SU-DHL-6 (cell line): ENCODE measurements at regions not wholly inside any gene's neighbourhood (a gene's known extent, or its start where the extent isn't known, plus 50 kb on each side); places are given as distances from the start of the nearest gene placed in this dataset.

ENCODE experiments used
- EZH2phosphoT487 ChIP-seq: fragments of 200-600 bp; sonication (generic), shearing (Covaris generic); conservative IDR thresholded peaks from 2 replicates; pipeline ENCODE4 v1.6.1; 2018; ENCODE audit warnings: mild to moderate bottlenecking, antibody characterized with exemption, low read length, moderate library complexity, mixed read lengths
- TF ChIP-seq, protein P1 (sequence below): fragments of 200-600 bp; sonication (generic); IDR thresholded peaks from one replicate; pipeline ENCODE4 v1.5.1; 2017; ENCODE audit warnings: antibody characterized with exemption, mild to moderate bottlenecking, low read length, moderate library complexity; ENCODE audit not compliant: insufficient read depth, poor library complexity, severe bottlenecking

DNA sequence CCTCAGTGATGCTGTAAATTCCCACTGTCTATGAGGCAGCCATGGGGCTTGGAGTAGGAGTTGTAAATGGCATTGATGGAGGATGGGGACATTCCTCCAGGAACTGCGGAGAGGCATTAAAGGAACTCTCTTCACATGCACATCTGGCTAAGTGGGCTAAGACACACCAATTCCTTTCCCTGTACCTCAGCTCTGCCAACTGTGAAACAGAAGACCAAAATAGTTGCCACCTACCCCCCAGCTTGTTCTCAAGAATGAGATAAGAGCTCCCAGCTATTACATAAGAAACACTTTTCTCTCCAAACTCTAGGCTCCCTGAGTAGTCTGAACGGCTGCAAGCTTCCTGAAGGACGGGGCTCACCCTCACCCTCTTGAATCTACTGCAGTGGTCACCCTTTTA, 144.6 kb upstream of the SLC30A5 start:
- TF ChIP-seq, protein P1, sequence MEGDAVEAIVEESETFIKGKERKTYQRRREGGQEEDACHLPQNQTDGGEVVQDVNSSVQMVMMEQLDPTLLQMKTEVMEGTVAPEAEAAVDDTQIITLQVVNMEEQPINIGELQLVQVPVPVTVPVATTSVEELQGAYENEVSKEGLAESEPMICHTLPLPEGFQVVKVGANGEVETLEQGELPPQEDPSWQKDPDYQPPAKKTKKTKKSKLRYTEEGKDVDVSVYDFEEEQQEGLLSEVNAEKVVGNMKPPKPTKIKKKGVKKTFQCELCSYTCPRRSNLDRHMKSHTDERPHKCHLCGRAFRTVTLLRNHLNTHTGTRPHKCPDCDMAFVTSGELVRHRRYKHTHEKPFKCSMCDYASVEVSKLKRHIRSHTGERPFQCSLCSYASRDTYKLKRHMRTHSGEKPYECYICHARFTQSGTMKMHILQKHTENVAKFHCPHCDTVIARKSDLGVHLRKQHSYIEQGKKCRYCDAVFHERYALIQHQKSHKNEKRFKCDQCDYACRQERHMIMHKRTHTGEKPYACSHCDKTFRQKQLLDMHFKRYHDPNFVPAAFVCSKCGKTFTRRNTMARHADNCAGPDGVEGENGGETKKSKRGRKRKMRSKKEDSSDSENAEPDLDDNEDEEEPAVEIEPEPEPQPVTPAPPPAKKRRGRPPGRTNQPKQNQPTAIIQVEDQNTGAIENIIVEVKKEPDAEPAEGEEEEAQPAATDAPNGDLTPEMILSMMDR: no peak
- TF ChIP-seq EZH2phosphoT487: no peak
